ENCODE measurements at regions not wholly inside any gene's neighbourhood (a gene's known extent, or its start where the extent isn't known, plus 50 kb on each side); places are given as distances from the start of the nearest gene placed in this dataset.

DNA sequence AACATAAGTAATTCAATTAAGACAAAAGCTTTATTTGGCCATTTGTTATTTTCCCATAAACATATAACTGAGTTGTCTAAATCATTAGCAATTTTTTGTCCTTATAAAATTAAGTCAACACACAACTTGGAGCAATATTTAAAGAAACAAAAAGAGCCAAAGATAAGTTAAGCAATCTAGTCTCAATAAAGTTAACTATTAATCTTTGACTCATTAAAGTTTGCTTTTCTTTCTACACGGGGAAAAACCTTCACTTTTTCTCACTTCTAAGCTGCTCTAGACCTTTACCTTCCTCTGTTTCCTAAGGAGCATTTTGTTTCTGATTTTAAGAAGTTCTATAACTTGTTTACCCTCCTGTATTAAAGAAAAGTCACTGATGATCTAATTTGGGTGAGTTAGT is 867.1 kb upstream of the PHF14 start:
- no peak overlapping the region for H2AFZ ChIP-seq (ENCODE audit: low read length)
- no peak for TF ChIP-seq CTCF (IDR thresholded peaks at IDR 0.05; ENCODE audit: low read length)
- TF ChIP-seq EZH2phosphoT487 (IDR thresholded peaks at IDR 0.05; ENCODE audit: low read length) = no peak
- TF ChIP-seq EZH2 (optimal IDR thresholded peaks at IDR 0.05; ENCODE audit: low read depth, low read length) = no peak
- H3K27ac ChIP-seq (ENCODE audit: low read length) = no peak overlapping the region
- no peak for DNase-seq
- no peaks in the 10 kb centered on the region for H3K79me2 ChIP-seq (ENCODE audit: low read length)
- H3F3A ChIP-seq (ENCODE audit: insufficient read depth, low read length) = no peaks in the 10 kb centered on the region
- H3K9ac ChIP-seq (ENCODE audit: low read length) = no peak overlapping the region
- no peak overlapping the region for H3K4me3 ChIP-seq (ENCODE audit: low read length)
- no peaks in the 10 kb centered on the region for H3K9me3 ChIP-seq (replicated peaks; ENCODE audit: insufficient read depth, low read length)
- H3K27me3 ChIP-seq (replicated peaks; ENCODE audit: insufficient read depth, low read length) = no peaks in the 10 kb centered on the region
- no peaks in the 10 kb centered on the region for H4K20me1 ChIP-seq (ENCODE audit: insufficient read depth, low read length)
- H3K4me2 ChIP-seq (ENCODE audit: low read depth, low read length) = no peak overlapping the region
- no peaks in the 10 kb centered on the region for H3K4me1 ChIP-seq (ENCODE audit: low read length)
- H3K9me2 ChIP-seq (replicated peaks; ENCODE audit: insufficient read depth, low read length) = no peaks in the 10 kb centered on the region
- H3K36me3 ChIP-seq (replicated peaks; ENCODE audit: insufficient read depth, low read length) = no peaks in the 10 kb centered on the region

DNA sequence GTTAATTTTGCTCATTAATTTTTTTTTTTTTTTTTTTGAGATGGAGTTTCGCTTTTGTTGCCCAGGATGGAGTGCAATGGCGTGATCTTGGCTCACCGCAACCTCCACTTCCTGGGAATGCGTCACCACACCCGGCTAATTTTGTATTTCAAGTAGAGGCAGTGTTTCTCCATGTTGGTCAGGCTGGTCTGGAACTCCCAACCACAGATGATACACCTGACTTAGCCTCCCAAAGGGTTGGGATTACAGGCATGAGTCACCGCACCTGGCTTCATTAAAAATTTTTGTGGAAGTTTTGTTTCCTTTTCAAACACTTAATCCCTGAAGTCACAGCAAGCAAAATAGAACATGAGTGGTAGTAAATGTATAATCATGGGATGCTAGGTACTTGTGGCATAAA is 857.2 kb upstream of the PHF14 start:
- Histone ChIP-seq H3K27ac (ENCODE audit: low read length) (no peak overlapping the region), H4K20me1 (ENCODE audit: insufficient read depth, low read length) (no peaks in the 10 kb centered on the region), H3F3A (ENCODE audit: insufficient read depth, low read length) (no peaks in the 10 kb centered on the region), H3K9me3 (replicated peaks; ENCODE audit: insufficient read depth, low read length) (no peaks in the 10 kb centered on the region), H3K4me3 (ENCODE audit: low read length) (no peak overlapping the region), H3K36me3 (replicated peaks; ENCODE audit: insufficient read depth, low read length) (no peaks in the 10 kb centered on the region), H3K79me2 (ENCODE audit: low read length) (no peaks in the 10 kb centered on the region), H3K4me1 (ENCODE audit: low read length) (no peaks in the 10 kb centered on the region), H3K9me2 (replicated peaks; ENCODE audit: insufficient read depth, low read length) (no peaks in the 10 kb centered on the region), H3K4me2 (ENCODE audit: low read depth, low read length) (no peak overlapping the region), H3K9ac (ENCODE audit: low read length) (no peak overlapping the region), H3K27me3 (replicated peaks; ENCODE audit: insufficient read depth, low read length) (no peaks in the 10 kb centered on the region), H2AFZ (ENCODE audit: low read length) (no peak overlapping the region)
- TF ChIP-seq CTCF (IDR thresholded peaks at IDR 0.05; ENCODE audit: low read length) (no peak), EZH2 (optimal IDR thresholded peaks at IDR 0.05; ENCODE audit: low read depth, low read length) (no peak), EZH2phosphoT487 (IDR thresholded peaks at IDR 0.05; ENCODE audit: low read length) (no peak)
- DNase-seq = no peak

- peak; percentile 56 for DNase-seq
- no peak for TF ChIP-seq EZH2 (optimal IDR thresholded peaks at IDR 0.05; ENCODE audit: low read depth, low read length)
- TF ChIP-seq EZH2phosphoT487 (IDR thresholded peaks at IDR 0.05; ENCODE audit: low read length) = no peak
- no peak for TF ChIP-seq CTCF (IDR thresholded peaks at IDR 0.05; ENCODE audit: low read length)
- H3K79me2 ChIP-seq (ENCODE audit: low read length) = no peaks in the 10 kb centered on the region
- no peaks in the 10 kb centered on the region for H4K20me1 ChIP-seq (ENCODE audit: insufficient read depth, low read length)
- no peak overlapping the region for H2AFZ ChIP-seq (ENCODE audit: low read length)
- no peaks in the 10 kb centered on the region for H3F3A ChIP-seq (ENCODE audit: insufficient read depth, low read length)
- no peak overlapping the region for H3K27ac ChIP-seq (ENCODE audit: low read length)
- no peaks in the 10 kb centered on the region for H3K9me3 ChIP-seq (replicated peaks; ENCODE audit: insufficient read depth, low read length)
- no peaks in the 10 kb centered on the region for H3K4me1 ChIP-seq (ENCODE audit: low read length)
- H3K9me2 ChIP-seq (replicated peaks; ENCODE audit: insufficient read depth, low read length) = no peaks in the 10 kb centered on the region
- no peaks in the 10 kb centered on the region for H3K36me3 ChIP-seq (replicated peaks; ENCODE audit: insufficient read depth, low read length)
- no peaks in the 10 kb centered on the region for H3K27me3 ChIP-seq (replicated peaks; ENCODE audit: insufficient read depth, low read length)
- H3K9ac ChIP-seq (ENCODE audit: low read length) = no peak overlapping the region
- H3K4me2 ChIP-seq (ENCODE audit: low read depth, low read length) = no peak overlapping the region
- H3K4me3 ChIP-seq (ENCODE audit: low read length) = no peak overlapping the region
These were observed 855.9 kb upstream of the PHF14 start for GRCh38 chr7:10117815-10118214.

All from MM.1S (cell line).